NCI-H2171 (cell line): ENCODE measurements at regions not wholly inside any gene's neighbourhood (a gene's known extent, or its start where the extent isn't known, plus 50 kb on each side); places are given as distances from the start of the nearest gene placed in this dataset.
"Not testable (repeated sequence)": the region's sequence is repeated elsewhere in the genome, so short reads cannot be mapped to it uniquely, and the experiment has no call there.

Source experiments
- DNase-seq: peaks from one replicate; lab custom pipeline; 2025; lab: John Stamatoyannopoulos, UW

GRCh38 chr4:179116581-179116980 is 1674.3 kb upstream of the AGA start:
- no peak for DNase-seq

- DNase-seq, result no peak
Observed at GRCh38 chr4:179123084-179123483, 1680.8 kb upstream of the AGA start.

GRCh38 chr4:179124419-179124818 is 1682.2 kb upstream of the AGA start:
- no peak for DNase-seq

GRCh38 chr4:179124957-179125356 is 1682.7 kb upstream of the AGA start:
- no peak for DNase-seq

- DNase-seq, result no peak
Observed at GRCh38 chr4:179125870-179126269, 1683.6 kb upstream of the AGA start.

GRCh38 chr4:179128299-179128698 is 1686.1 kb upstream of the AGA start:
- no peak for DNase-seq

- no peak for DNase-seq
Observed at GRCh38 chr4:179130122-179130714, 1688.0 kb upstream of the AGA start.

GRCh38 chr4:179145746-179146525 is 1703.7 kb upstream of the AGA start:
- no peak for DNase-seq

GRCh38 chr4:179151770-179152169 is 1709.5 kb upstream of the AGA start:
- no peak for DNase-seq

- no peak for DNase-seq
Observed at GRCh38 chr4:179163147-179163546, 1720.9 kb upstream of the AGA start.

- no peak for DNase-seq
Observed at GRCh38 chr4:179164267-179164999, 1722.2 kb upstream of the AGA start.

- no peak for DNase-seq
Observed at GRCh38 chr4:179165000-179165738, 1722.9 kb upstream of the AGA start.

- DNase-seq, result no peak
Observed at GRCh38 chr4:179165862-179166261, 1723.6 kb upstream of the AGA start.

- not testable (repeated sequence) for DNase-seq
Observed at GRCh38 chr4:179170308-179170707, 1728.1 kb upstream of the AGA start.

- DNase-seq, result no peak
Observed at GRCh38 chr4:179182741-179183140, 1740.5 kb upstream of the AGA start.

- DNase-seq, result no peak
Observed at GRCh38 chr4:179195887-179196286, 1753.7 kb upstream of the AGA start.

GRCh38 chr4:179196511-179196910 is 1754.3 kb upstream of the AGA start:
- no peak for DNase-seq

- DNase-seq, result no peak
Observed at GRCh38 chr4:179200681-179201080, 1758.4 kb upstream of the AGA start.

GRCh38 chr4:179225594-179225993 is 1783.4 kb upstream of the AGA start:
- DNase-seq, result no peak

- DNase-seq, result no peak
Observed at GRCh38 chr4:179248821-179249220, 1806.6 kb upstream of the AGA start.

GRCh38 chr4:179268791-179269190 is 1826.6 kb upstream of the AGA start:
- no peak for DNase-seq

- no peak for DNase-seq
Observed at GRCh38 chr4:179272282-179272681, 1830.0 kb upstream of the AGA start.
